H9 (cell line): ENCODE measurements at regions not wholly inside any gene's neighbourhood (a gene's known extent, or its start where the extent isn't known, plus 50 kb on each side); places are given as distances from the start of the nearest gene placed in this dataset.
"Not testable (repeated sequence)": the region's sequence is repeated elsewhere in the genome, so short reads cannot be mapped to it uniquely, and the experiment has no call there.

Experiments
- DNase-seq: peaks from one replicate; pipeline ENCODE4 v3.0.0-alpha.2; 2017
- H2AFZ ChIP-seq: one replicate; pipeline ENCODE4 v1.6.1; 2013; ENCODE audit warnings: mild to moderate bottlenecking, low read length, control low read depth, moderate library complexity
- H2AK5ac ChIP-seq: 2 replicates; pipeline ENCODE4 v1.6.1; 2013; ENCODE audit warnings: low read length, control low read depth, mixed read lengths; ENCODE audit not compliant: insufficient read length
- H2BK120ac ChIP-seq: one replicate; pipeline ENCODE4 v1.6.1; 2013; ENCODE audit warnings: low read depth, mild to moderate bottlenecking, low read length, control low read depth, inconsistent platforms; ENCODE audit not compliant: poor library complexity, severe bottlenecking
- H2BK12ac ChIP-seq: 2 replicates; pipeline ENCODE4 v1.6.1; 2013; ENCODE audit warnings: low read length, control low read depth, mixed read lengths, low read depth; ENCODE audit not compliant: insufficient read length
- H2BK15ac ChIP-seq: 2 replicates; pipeline ENCODE4 v1.6.1; 2013; ENCODE audit warnings: low read depth, low read length, control low read depth
- H2BK20ac ChIP-seq: one replicate; pipeline ENCODE4 v1.6.1; 2013; ENCODE audit warnings: low read depth, mild to moderate bottlenecking, low read length, control low read depth, inconsistent platforms; ENCODE audit not compliant: poor library complexity, severe bottlenecking
- H2BK5ac ChIP-seq: 2 replicates; pipeline ENCODE4 v1.6.1; 2013; ENCODE audit warnings: low read length, control low read depth, mixed read lengths; ENCODE audit not compliant: insufficient read length
- H3K14ac ChIP-seq: 2 replicates; pipeline ENCODE4 v1.6.1; 2013; ENCODE audit warnings: low read length, control low read depth; ENCODE audit not compliant: insufficient read depth
- H3K18ac ChIP-seq: 2 replicates; pipeline ENCODE4 v1.6.1; 2013; ENCODE audit warnings: low read depth, mild to moderate bottlenecking, mixed read lengths, low read length, control low read depth; ENCODE audit not compliant: insufficient read length
- H3K23ac ChIP-seq: 2 replicates; pipeline ENCODE4 v1.6.1; 2013; ENCODE audit warnings: low read length, control low read depth, mixed read lengths, low read depth; ENCODE audit not compliant: insufficient read length
- H3K23me2 ChIP-seq: 2 replicates; pipeline ENCODE4 v1.6.1; 2013; ENCODE audit warnings: low read depth, mild to moderate bottlenecking, mixed read lengths, low read length, control low read depth; ENCODE audit not compliant: insufficient read length, poor library complexity, severe bottlenecking
- H3K27ac ChIP-seq: 2 replicates; pipeline ENCODE4 v1.5.1; 2013; ENCODE audit warnings: low read length, control low read depth, mixed read lengths, low read depth; ENCODE audit not compliant: insufficient read length
- H3K27me3 ChIP-seq: 2 replicates; pipeline ENCODE4 v1.6.1; 2013; ENCODE audit warnings: low read length, control low read depth, inconsistent platforms; ENCODE audit not compliant: insufficient read depth
- H3K4ac ChIP-seq: 2 replicates; pipeline ENCODE4 v1.6.1; 2013; ENCODE audit warnings: low read depth, mild to moderate bottlenecking, control low read depth, inconsistent platforms, low read length, moderate library complexity
- H3K4me1 ChIP-seq: 2 replicates; pipeline ENCODE4 v1.6.1; 2013; ENCODE audit warnings: low read length, control low read depth, inconsistent platforms; ENCODE audit not compliant: insufficient read depth
- H3K4me2 ChIP-seq: 2 replicates; pipeline ENCODE4 v1.6.1; 2013; ENCODE audit warnings: low read length, control low read depth, mixed read lengths; ENCODE audit not compliant: insufficient read length, insufficient read depth
- H3K56ac ChIP-seq: 2 replicates; pipeline ENCODE4 v1.6.1; 2013; ENCODE audit warnings: low read depth, mild to moderate bottlenecking, mixed read lengths, low read length, control low read depth; ENCODE audit not compliant: insufficient read length
- H3K79me1 ChIP-seq: 2 replicates; pipeline ENCODE4 v1.6.1; 2013; ENCODE audit warnings: low read depth, mild to moderate bottlenecking, moderate library complexity, low read length, control low read depth, inconsistent platforms; ENCODE audit not compliant: insufficient read depth, poor library complexity, severe bottlenecking
- H3K79me2 ChIP-seq: 2 replicates; pipeline ENCODE4 v1.6.1; 2013; ENCODE audit warnings: low read length, control low read depth, inconsistent platforms; ENCODE audit not compliant: insufficient read depth
- H3K9ac ChIP-seq: 2 replicates; pipeline ENCODE4 v1.6.1; 2013; ENCODE audit warnings: low read length, control low read depth, mixed read lengths; ENCODE audit not compliant: insufficient read length; ENCODE audit errors: extremely low read depth
- H3K9me3 ChIP-seq: one replicate; pipeline ENCODE4 v1.6.1; 2013; ENCODE audit warnings: low read depth, low read length, inconsistent platforms; ENCODE audit not compliant: control insufficient read depth
- H3T11ph ChIP-seq: one replicate; pipeline ENCODE4 v1.6.1; 2013; ENCODE audit warnings: mild to moderate bottlenecking, low read length, control low read depth, inconsistent platforms
- H4K20me1 ChIP-seq: one replicate; pipeline ENCODE4 v1.6.1; 2013; ENCODE audit not compliant: control insufficient read depth, insufficient read length, insufficient read depth
- H4K5ac ChIP-seq: 2 replicates; pipeline ENCODE4 v1.6.1; 2013; ENCODE audit warnings: low read depth, mild to moderate bottlenecking, mixed read lengths, low read length, control low read depth; ENCODE audit not compliant: insufficient read length
- H4K8ac ChIP-seq: replicated peaks from 2 replicates; pipeline ENCODE4 v1.6.1; 2013; ENCODE audit warnings: low read length, control low read depth, mixed read lengths, low read depth; ENCODE audit not compliant: insufficient read length
- H4K91ac ChIP-seq: 2 replicates; pipeline ENCODE4 v1.6.1; 2013; ENCODE audit warnings: low read depth, mild to moderate bottlenecking, moderate library complexity, mixed read lengths, low read length, control low read depth; ENCODE audit not compliant: insufficient read length
- H3K27ac Mint-ChIP-seq, 3 experiments: 2 replicates in 2 of 3; 3 replicates in 1 of 3; pipeline ENCODE4 v1.8.0; 2020 to 2021; ENCODE audit warnings: mixed read lengths in 3 of 3, mild to moderate bottlenecking in 1 of 3, moderate library complexity in 1 of 3
- H3K27me3 Mint-ChIP-seq: 2 replicates; pipeline ENCODE4 v1.8.0; 2021; ENCODE audit warnings: low read depth, mild to moderate bottlenecking, moderate library complexity, mixed read lengths
- H3K36me3 Mint-ChIP-seq, 3 experiments: 2 replicates in 2 of 3; 3 replicates in 1 of 3; pipeline ENCODE4 v1.8.0; 2020 to 2021; ENCODE audit warnings: low read depth in 3 of 3, mixed read lengths in 3 of 3; ENCODE audit not compliant: insufficient read depth in 1 of 3
- H3K4me1 Mint-ChIP-seq, 2 experiments: 2 replicates each; pipeline ENCODE4 v1.8.0; 2020; ENCODE audit warnings: mixed read lengths in 2 of 2
- H3K4me3 Mint-ChIP-seq, 2 experiments: 2 replicates in 1 of 2; 3 replicates in 1 of 2; pipeline ENCODE4 v1.8.0; 2020 to 2021; ENCODE audit warnings: mild to moderate bottlenecking in 2 of 2, mixed read lengths in 2 of 2, moderate library complexity in 1 of 2
- H3K9me3 Mint-ChIP-seq, 2 experiments: 2 replicates in 1 of 2; 3 replicates in 1 of 2; pipeline ENCODE4 v1.8.0; 2020; ENCODE audit warnings: mild to moderate bottlenecking in 2 of 2, mixed read lengths in 2 of 2, moderate library complexity in 1 of 2
- WGBS: extraction: QIAGEN DNeasy Blood & Tissue Kit; methylation state at CpG from one replicate; pipeline ENCODE4 v1.1.7; 2013; ENCODE audit warnings: missing lambda C conversion rate, low lambda C conversion rate, mixed read lengths; ENCODE audit not compliant: insufficient read length; ENCODE audit errors: extremely low coverage; 5-methylcytosine and 5-hydroxymethylcytosine counted together
- TF ChIP-seq, protein P1 (sequence below): fragments of 200-600 bp; sonication (generic); conservative IDR thresholded peaks from 3 replicates; pipeline ENCODE4 v1.8.0; 2021; ENCODE audit warnings: antibody characterized with exemption, mild to moderate bottlenecking

DNA sequence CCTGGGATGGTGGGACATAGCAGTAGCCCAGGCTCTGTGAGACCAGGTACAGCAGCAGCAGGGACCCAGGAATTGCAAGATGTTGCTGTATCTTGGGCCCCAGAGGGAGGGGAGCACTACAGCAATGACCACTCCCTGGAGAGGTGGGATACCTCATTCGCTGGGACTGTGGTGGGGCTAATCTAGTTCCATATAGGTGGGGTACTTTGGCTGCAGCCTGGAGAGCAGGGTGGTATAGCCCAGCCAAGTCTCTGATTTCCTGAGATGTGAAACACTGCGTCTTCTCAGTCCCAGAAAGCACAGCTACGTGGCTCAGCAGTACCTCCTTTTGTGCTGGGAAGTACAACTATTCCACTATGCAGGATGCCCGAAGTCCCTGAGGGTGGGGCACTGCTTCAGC is 163.7 kb upstream of the ARHGAP5 start:
- Histone ChIP-seq H4K20me1 (no peaks in the 10 kb centered on the region), H2AFZ (no peak overlapping the region), H3K79me2 (no peaks in the 10 kb centered on the region), H3K23ac (no peak overlapping the region), H3K4me1 (no peaks in the 10 kb centered on the region), H4K91ac (no peak overlapping the region), H3K56ac (no peak overlapping the region), H3K4me2 (no peak overlapping the region), H4K5ac (no peak overlapping the region), H3K9ac (no peak overlapping the region), H2BK20ac (no peak overlapping the region), H3K27ac (no peak overlapping the region), H2BK120ac (no peak overlapping the region), H3K4ac (no peak overlapping the region), H3K9me3 (no peaks in the 10 kb centered on the region), H3K18ac (no peak overlapping the region), H3K23me2 (no peaks in the 10 kb centered on the region), H3K27me3 (no peaks in the 10 kb centered on the region), H2BK5ac (no peak overlapping the region), H3T11ph (no peak overlapping the region), H2AK5ac (no peak overlapping the region), H2BK15ac (no peak overlapping the region), H3K79me1 (no peaks in the 10 kb centered on the region), H2BK12ac (no peak overlapping the region), H3K14ac (no peak overlapping the region), H4K8ac (no peak overlapping the region)
- H3K4me1 Mint-ChIP-seq: peaks cover 0 to 4% of the 10 kb centered on the region in 2 experiments; a peak in 1 of 4 replicates
- DNase-seq: no peak
- H3K9me3 Mint-ChIP-seq: peaks cover 17 to 28% of the 10 kb centered on the region in 2 experiments
- H3K27me3 Mint-ChIP-seq: no peaks in the 10 kb centered on the region
- no peak overlapping the region for H3K4me3 Mint-ChIP-seq
- no peak overlapping the region for H3K27ac Mint-ChIP-seq
- H3K36me3 Mint-ChIP-seq: peaks cover 3 to 21% (median 16%) of the 10 kb centered on the region in 3 experiments; a peak in 6 of 7 replicates
- WGBS: no CpG with 5 or more reads among the region's 4 CpGs
- TF ChIP-seq, protein P1, sequence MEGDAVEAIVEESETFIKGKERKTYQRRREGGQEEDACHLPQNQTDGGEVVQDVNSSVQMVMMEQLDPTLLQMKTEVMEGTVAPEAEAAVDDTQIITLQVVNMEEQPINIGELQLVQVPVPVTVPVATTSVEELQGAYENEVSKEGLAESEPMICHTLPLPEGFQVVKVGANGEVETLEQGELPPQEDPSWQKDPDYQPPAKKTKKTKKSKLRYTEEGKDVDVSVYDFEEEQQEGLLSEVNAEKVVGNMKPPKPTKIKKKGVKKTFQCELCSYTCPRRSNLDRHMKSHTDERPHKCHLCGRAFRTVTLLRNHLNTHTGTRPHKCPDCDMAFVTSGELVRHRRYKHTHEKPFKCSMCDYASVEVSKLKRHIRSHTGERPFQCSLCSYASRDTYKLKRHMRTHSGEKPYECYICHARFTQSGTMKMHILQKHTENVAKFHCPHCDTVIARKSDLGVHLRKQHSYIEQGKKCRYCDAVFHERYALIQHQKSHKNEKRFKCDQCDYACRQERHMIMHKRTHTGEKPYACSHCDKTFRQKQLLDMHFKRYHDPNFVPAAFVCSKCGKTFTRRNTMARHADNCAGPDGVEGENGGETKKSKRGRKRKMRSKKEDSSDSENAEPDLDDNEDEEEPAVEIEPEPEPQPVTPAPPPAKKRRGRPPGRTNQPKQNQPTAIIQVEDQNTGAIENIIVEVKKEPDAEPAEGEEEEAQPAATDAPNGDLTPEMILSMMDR: no peak

DNA sequence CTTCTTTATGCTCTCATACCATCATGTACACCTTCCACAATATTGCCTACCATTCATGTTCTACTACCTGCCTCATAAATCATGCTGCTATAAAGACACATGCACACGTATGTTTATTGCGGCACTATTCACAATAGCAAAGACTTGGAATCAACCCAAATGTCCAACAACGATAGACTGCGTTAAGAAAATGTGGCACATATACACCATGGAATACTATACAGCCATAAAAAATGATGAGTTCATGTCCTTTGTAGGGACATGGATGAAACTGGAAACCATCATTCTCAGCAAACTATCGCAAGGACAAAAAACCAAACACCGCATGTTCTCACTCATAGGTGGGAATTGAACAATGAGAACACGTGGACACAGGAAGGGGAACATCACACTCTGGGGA is 158.8 kb upstream of the ARHGAP5 start:
- not testable (repeated sequence) for H2BK15ac ChIP-seq, H3K4me3 Mint-ChIP-seq, H2AK5ac ChIP-seq, H3K9ac ChIP-seq, H3K4me1 ChIP-seq, H2BK20ac ChIP-seq, H3K36me3 Mint-ChIP-seq, H4K91ac ChIP-seq, H2BK120ac ChIP-seq, H2BK5ac ChIP-seq, H4K5ac ChIP-seq, H3K27ac ChIP-seq, H3K79me1 ChIP-seq, H3K56ac ChIP-seq, H2AFZ ChIP-seq, H3K9me3 Mint-ChIP-seq, H4K20me1 ChIP-seq, DNase-seq, H4K8ac ChIP-seq, H3T11ph ChIP-seq, H3K4me1 Mint-ChIP-seq, H3K23ac ChIP-seq, H3K79me2 ChIP-seq, H2BK12ac ChIP-seq, H3K4me2 ChIP-seq, H3K9me3 ChIP-seq, H3K14ac ChIP-seq, H3K23me2 ChIP-seq, H3K27me3 Mint-ChIP-seq, H3K27ac Mint-ChIP-seq, H3K4ac ChIP-seq, H3K27me3 ChIP-seq, H3K18ac ChIP-seq
- whole genome bisulfite sequencing: no CpG with 5 or more reads among the region's 7 CpGs
